ENCODE measurements at regions not wholly inside any gene's neighbourhood (a gene's known extent, or its start where the extent isn't known, plus 50 kb on each side); places are given as distances from the start of the nearest gene placed in this dataset.

DNA sequence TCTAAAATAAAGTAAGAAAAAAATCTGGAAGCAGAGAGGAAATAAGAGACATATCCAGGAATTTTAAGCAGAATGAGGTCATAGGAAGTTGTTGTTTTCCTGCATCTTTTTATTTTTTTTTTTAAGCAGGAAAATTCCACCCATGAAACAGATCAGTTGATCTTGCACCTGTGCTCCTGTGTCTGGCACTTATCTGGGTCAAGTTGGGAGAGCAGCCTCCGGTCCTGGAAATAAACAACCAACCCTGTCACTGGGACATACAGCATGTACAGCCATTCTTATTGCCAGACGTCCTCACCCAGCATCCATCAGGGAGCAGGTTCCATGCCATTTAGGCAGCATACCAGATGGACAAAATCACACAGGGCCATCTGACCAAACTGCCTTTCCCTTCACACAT lies 266.0 kb upstream of the BTG1 start:
- Histone ChIP-seq H3K27ac (ENCODE audit: low read depth in 2 of 2, low read length in 1 of 2) (peak overlapping the region in 1 of 2 experiments; percentile 44; a peak in 1 of 4 replicates), H3F3A (replicated peaks; ENCODE audit: insufficient read depth) (no peaks in the 10 kb centered on the region), H3K9me2 (no peaks in the 10 kb centered on the region), H2AFZ (ENCODE audit: low read depth) (no peak overlapping the region), H3K36me3 (replicated peaks in 1 of 2; ENCODE audit: control insufficient read depth in 1 of 2, insufficient read depth in 2 of 2, low read length in 1 of 2) (no peaks in the 10 kb centered on the region), H3K4me2 (no peak overlapping the region), H3K9ac (no peak overlapping the region), H3K4me3 (ENCODE audit: low read depth in 2 of 2, low read length in 1 of 2) (no peak overlapping the region), H3K27me3 (ENCODE audit: insufficient read depth) (no peaks in the 10 kb centered on the region), H3K4me1 (ENCODE audit: control insufficient read depth in 1 of 2, insufficient read depth in 2 of 2, low read depth in 1 of 2, low read length in 1 of 2) (peaks cover 0 to 9% of the 10 kb centered on the region in 2 experiments; a peak in 1 of 4 replicates), H4K20me1 (ENCODE audit: insufficient read depth) (no peaks in the 10 kb centered on the region), H3K79me2 (ENCODE audit: insufficient read depth) (no peaks in the 10 kb centered on the region), H3K9me3 (no peaks in the 10 kb centered on the region)
- 33% methylated on average over 2 of the region's 2 CpGs for WGBS (ENCODE audit: low lambda C conversion rate)
- TF ChIP-seq NFIC (IDR thresholded peaks at IDR 0.05; ENCODE audit: borderline replicate concordance) (no peak), CHD2 (IDR thresholded peaks at IDR 0.05; ENCODE audit: low read length, partially characterized antibody) (no peak), SMC3 (IDR thresholded peaks at IDR 0.05; ENCODE audit: low read depth, low read length) (no peak), GATA2 (CRISPR knock-in tag; IDR thresholded peaks at IDR 0.05) (no peak), REST (IDR thresholded peaks at IDR 0.05; ENCODE audit: low read depth, low read length) (no peak), FOSL2 (IDR thresholded peaks at IDR 0.05; ENCODE audit: borderline replicate concordance, low read depth) (no peak), EP300 (IDR thresholded peaks at IDR 0.05; ENCODE audit: borderline replicate concordance in 1 of 2, low read depth in 1 of 2, low read length in 1 of 2) (peak in 1 of 2 experiments; percentile 37; a peak in 1 of 4 replicates)
- POLR2A ChIA-PET: no interaction called here
- CTCF ChIA-PET: no interaction called here
- peak; percentile 24 for DNase-seq

DNA sequence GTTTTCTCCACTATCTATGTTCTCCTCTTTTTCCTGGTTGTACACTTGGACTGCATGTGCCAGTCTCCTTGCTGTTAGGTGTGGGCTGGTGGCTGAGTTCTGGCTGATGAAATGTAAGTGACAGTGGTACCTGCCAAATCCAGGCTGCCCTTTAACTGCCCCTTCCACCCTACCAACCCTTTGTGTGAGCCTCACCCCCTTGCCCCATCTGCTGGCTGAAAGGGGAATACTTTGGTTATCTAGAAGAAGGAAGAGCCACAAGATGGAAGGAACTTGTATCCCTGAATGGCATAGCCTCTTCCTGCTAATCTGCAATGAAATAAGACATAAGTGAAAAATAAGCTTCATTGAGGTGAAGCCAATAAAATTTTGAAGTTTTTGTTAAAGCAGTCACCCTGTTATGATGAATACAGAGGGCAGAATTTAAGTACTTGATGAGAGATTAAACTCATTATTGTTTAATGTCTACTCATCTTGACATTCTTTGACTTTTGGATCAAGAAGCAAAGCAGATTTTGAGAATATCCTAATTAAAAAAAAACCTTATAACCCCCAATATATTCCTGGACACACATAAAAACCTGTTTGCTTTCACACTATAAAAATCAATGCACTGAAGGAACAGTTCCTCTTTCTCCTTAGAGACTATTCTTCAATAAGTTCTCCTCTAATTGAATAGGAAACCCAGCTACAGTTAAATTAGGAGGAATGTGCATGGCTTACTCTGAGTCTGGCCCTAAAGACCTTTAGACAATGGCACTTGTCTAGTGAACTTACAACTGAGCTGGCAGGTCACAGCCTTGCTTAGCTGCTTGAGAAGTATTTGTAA lies 262.6 kb upstream of the BTG1 start:
- Histone ChIP-seq H4K20me1 (ENCODE audit: insufficient read depth) (no peaks in the 10 kb centered on the region), H3K79me2 (ENCODE audit: insufficient read depth) (no peaks in the 10 kb centered on the region), H2AFZ (ENCODE audit: low read depth) (no peak overlapping the region), H3K27ac (ENCODE audit: low read depth in 2 of 2, low read length in 1 of 2) (no peak overlapping the region), H3K4me1 (ENCODE audit: control insufficient read depth in 1 of 2, insufficient read depth in 2 of 2, low read depth in 1 of 2, low read length in 1 of 2) (peaks cover 0 to 9% of the 10 kb centered on the region in 2 experiments; a peak in 1 of 4 replicates), H3F3A (replicated peaks; ENCODE audit: insufficient read depth) (no peaks in the 10 kb centered on the region), H3K9ac (no peak overlapping the region), H3K4me3 (ENCODE audit: low read depth in 2 of 2, low read length in 1 of 2) (no peak overlapping the region; a peak in 1 of 4 replicates), H3K4me2 (no peak overlapping the region), H3K27me3 (ENCODE audit: insufficient read depth) (no peaks in the 10 kb centered on the region), H3K9me3 (no peaks in the 10 kb centered on the region), H3K36me3 (replicated peaks in 1 of 2; ENCODE audit: control insufficient read depth in 1 of 2, insufficient read depth in 2 of 2, low read length in 1 of 2) (no peaks in the 10 kb centered on the region), H3K9me2 (no peaks in the 10 kb centered on the region)
- peak; percentile 55 for DNase-seq
- ChIA-PET CTCF (interaction anchor here (0.6 to 2.5 kb wide), 16 partner anchors 12 to 1043 kb away, joined by 3 to 11 read pairs (median 3); partner anchors contain the start of gene BTG1), POLR2A (interaction anchor here (0.9 to 1.3 kb wide), 2 partner anchors 263 kb away, joined by 3 to 6 read pairs; partner anchors contain the start of gene BTG1)
- TF ChIP-seq EP300 (IDR thresholded peaks at IDR 0.05; ENCODE audit: borderline replicate concordance in 1 of 2, low read depth in 1 of 2, low read length in 1 of 2): no peak
- TF ChIP-seq TAF1 (IDR thresholded peaks at IDR 0.05; ENCODE audit: borderline replicate concordance, low read depth, low read length): no peak
- no peak for TF ChIP-seq USF1 (IDR thresholded peaks at IDR 0.05; ENCODE audit: borderline replicate concordance, low read depth)
- TF ChIP-seq PBX3 (IDR thresholded peaks at IDR 0.05): no peak
- peak; percentile 75 for TF ChIP-seq SMC3 (IDR thresholded peaks at IDR 0.05; ENCODE audit: low read depth, low read length)
- no peak for TF ChIP-seq GABPA (IDR thresholded peaks at IDR 0.05; ENCODE audit: low read depth)
- TF ChIP-seq EZH2phosphoT487 (IDR thresholded peaks at IDR 0.05; ENCODE audit: borderline replicate concordance, low read depth): no peak
- TF ChIP-seq TCF12 (IDR thresholded peaks at IDR 0.05): no peak
- TF ChIP-seq RXRA (IDR thresholded peaks at IDR 0.05; ENCODE audit: borderline replicate concordance, low read depth): no peak
- no peak for TF ChIP-seq NRF1 (IDR thresholded peaks at IDR 0.05; ENCODE audit: low read depth, low read length)
- TF ChIP-seq JUND (IDR thresholded peaks at IDR 0.05): no peak
- TF ChIP-seq RAD21 (IDR thresholded peaks at IDR 0.05; ENCODE audit: low read length): peak; percentile 70
- no peak for TF ChIP-seq FOXM1 (IDR thresholded peaks at IDR 0.05; ENCODE audit: low read depth)
- no peak for TF ChIP-seq MAX (IDR thresholded peaks at IDR 0.05; ENCODE audit: low read depth)
- TF ChIP-seq FOSL2 (IDR thresholded peaks at IDR 0.05; ENCODE audit: borderline replicate concordance, low read depth): no peak
